C4-2B (cell line): ENCODE measurements at regions not wholly inside any gene's neighbourhood (a gene's known extent, or its start where the extent isn't known, plus 50 kb on each side); places are given as distances from the start of the nearest gene placed in this dataset.

Experiments
- ZFX ChIP-seq: fragments of 450-650 bp; IDR thresholded peaks from 2 replicates; pipeline ENCODE4 v1.6.1; 2017
- TF ChIP-seq, protein P1 (sequence below): fragments of 450-650 bp; conservative IDR thresholded peaks from 2 replicates; pipeline ENCODE4 v1.5.1; 2017; ENCODE audit warnings: mild to moderate bottlenecking

DNA sequence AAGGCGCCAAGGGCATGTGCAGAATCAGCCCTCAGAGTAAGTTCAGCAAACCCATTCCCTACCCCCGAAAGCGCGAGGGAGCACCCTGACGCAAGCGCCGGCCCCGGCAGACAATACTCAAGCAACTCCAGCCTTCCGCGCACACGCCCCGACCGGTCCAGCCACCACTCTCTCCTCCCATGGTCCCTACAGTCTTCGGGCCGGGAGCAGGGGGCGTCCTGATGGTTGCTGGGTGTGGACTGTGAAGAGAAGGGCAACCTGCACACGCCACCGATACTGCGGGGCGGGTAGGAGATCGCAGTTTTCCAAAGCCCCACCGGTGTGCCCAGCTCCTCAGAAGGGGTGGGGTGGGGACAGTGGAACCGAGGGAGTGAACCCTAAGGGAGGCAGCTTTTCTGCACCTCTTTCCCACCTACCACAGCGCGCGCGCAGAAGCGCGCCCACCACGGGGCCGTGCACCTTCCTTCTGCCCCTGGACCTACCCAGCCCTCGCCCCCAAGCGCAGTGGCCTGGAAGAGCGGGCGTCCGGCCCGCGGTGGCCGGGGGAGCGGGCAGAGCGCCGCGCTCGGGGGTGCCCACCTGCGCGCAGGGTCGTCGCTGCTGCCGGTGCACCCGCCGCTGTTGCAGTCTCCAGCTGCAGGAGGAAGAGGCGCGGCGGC lies 650.2 kb upstream of the DIPK2B start:
- TF ChIP-seq, protein P1, sequence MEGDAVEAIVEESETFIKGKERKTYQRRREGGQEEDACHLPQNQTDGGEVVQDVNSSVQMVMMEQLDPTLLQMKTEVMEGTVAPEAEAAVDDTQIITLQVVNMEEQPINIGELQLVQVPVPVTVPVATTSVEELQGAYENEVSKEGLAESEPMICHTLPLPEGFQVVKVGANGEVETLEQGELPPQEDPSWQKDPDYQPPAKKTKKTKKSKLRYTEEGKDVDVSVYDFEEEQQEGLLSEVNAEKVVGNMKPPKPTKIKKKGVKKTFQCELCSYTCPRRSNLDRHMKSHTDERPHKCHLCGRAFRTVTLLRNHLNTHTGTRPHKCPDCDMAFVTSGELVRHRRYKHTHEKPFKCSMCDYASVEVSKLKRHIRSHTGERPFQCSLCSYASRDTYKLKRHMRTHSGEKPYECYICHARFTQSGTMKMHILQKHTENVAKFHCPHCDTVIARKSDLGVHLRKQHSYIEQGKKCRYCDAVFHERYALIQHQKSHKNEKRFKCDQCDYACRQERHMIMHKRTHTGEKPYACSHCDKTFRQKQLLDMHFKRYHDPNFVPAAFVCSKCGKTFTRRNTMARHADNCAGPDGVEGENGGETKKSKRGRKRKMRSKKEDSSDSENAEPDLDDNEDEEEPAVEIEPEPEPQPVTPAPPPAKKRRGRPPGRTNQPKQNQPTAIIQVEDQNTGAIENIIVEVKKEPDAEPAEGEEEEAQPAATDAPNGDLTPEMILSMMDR = no peak
- TF ChIP-seq ZFX = no peak
